D341Med (cell line): ENCODE measurements at regions not wholly inside any gene's neighbourhood (a gene's known extent, or its start where the extent isn't known, plus 50 kb on each side); places are given as distances from the start of the nearest gene placed in this dataset.

Experiments
- DNase-seq: peaks from one replicate; pipeline ENCODE4 v3.0.0; 2012; ENCODE audit warnings: low spot score

DNA sequence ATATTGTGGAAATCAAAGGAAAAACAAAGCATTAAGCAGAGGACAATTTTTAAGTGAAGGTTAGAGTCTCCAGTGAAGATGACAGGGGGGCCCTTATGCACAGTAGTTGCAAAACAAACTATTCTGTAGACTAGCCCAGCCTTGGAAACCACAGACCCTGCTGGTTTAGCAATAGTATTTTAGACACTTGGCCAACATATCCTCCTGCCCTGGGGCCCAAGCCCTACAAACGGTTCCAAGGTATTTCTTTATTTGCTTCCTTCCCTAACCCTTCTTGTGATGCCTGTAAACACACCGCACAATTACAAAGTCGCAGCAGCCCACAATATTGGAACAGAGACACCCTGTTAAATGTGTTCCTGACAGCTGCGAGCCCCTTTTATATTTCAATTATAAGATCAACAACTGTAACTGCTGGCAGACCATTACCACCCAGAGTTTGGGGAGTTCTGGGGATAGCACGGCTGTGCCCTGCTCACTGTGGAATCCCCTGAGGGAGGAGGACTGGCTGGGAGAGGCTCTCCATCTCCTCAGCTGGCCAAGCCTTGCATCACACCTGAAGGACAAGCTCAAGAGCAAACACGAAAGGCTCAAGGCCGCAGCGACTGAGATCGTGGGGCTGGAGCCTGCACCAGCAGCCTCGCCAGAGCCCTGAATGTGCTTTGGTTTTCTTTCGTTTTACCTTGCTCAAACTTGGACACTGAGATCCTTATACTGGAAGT lies 282.2 kb upstream of the ATP5MC3 start:
- no peak for DNase-seq

DNA sequence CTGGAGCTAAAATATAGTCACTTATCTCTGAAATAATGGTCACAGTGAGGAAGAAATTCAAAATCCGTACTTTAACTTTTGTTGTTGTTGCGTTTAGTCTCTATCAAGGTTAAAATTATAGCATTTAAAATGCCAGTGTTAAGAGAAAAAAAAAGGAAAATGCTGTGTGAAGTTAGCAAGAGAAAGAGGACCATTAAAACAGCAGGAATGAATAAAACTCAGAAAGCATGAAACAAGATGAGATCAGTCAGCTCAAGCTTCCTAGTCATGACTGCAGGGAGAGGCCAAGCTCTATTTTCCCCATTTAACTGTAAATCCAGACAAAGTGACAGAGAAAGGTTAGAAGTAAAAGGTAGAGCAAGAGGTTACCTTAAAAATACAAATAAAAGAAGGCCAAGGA lies 281.7 kb upstream of the ATP5MC3 start:
- no peak for DNase-seq

DNA sequence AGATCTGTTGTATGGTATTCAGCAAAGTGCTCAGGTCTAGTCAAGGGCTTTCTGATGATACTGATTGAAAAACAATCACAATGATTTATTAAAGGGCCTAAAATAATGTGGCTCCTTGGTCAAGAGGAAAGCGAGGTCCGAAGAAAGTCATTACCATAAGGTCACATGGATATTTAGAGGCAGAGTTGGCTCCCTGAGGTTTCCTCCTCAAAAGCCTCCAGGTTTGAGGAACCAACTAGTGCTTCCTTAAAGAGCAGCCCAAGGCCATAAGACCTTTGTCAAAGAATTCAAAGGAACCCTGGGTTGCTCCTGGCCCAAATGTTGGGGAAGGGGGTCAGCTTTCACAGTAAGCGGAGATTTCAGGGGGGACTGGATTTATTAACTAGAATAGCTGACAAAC lies 280.7 kb upstream of the ATP5MC3 start:
- DNase-seq, result no peak

DNA sequence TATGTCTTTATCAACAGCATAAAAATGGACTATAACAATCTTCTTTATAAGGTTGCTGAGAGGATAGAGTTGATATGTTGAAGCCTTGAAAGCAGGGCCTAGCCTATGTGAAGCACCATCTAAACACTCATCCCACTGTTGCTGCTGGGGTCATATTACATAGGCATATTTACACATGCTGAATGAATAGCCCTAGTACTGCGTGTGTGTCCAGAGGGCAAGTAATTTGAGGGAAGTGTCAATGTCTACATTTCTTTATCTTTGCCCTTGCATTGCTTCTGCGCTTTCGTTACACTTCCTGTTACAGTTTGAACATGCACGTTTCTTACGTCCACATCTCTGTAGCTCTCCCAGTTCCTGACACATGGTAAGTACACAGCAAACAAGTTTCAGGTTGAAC lies 280.3 kb upstream of the ATP5MC3 start:
- no peak for DNase-seq

DNA sequence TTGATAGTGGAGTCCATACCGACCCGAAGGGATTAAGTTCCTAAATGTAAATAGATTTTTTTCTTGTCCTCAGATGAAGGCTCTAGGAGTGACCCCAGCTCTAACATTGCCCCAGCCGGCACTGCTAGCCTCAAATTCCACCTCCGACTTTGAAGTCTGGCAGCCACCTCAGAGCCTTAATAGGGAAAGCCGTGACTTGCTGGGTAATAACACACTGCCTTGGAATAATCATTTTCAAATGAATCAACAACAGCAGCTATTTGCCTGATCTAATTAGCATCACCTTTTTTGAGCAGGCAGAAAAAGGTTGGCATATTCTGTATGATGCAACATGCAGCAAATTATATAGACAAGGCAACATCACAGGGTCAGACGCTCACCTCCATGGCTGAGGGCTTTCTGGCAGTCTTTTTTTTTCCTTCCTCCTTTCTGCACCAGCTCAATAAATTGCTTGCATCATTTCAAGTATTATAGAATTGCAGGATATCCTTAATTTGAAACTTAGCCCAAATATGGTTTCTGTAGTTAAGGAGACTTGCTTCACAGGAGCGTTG lies 276.5 kb upstream of the ATP5MC3 start:
- no peak for DNase-seq

DNA sequence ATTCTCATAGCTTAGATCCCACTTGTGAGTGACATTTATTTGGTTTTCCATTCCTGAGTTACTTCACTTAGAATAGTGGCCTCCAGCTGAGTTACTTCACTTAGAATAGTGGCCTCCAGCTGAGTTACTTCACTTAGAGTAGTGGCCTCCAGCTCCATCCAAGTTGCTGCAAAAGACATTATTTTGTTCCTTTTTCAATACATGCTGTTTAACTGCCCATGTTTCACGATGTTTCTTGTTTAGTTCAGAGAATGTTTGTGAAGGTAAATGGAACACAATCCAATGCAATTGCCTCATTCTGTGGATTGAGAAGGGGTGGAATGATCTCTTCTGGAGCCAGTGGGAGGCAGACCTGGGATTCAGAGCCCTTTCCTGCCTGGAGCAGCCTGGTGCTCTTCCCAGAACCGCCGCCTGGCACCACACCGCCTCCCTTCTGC lies 273.5 kb upstream of the ATP5MC3 start:
- no peak for DNase-seq

DNA sequence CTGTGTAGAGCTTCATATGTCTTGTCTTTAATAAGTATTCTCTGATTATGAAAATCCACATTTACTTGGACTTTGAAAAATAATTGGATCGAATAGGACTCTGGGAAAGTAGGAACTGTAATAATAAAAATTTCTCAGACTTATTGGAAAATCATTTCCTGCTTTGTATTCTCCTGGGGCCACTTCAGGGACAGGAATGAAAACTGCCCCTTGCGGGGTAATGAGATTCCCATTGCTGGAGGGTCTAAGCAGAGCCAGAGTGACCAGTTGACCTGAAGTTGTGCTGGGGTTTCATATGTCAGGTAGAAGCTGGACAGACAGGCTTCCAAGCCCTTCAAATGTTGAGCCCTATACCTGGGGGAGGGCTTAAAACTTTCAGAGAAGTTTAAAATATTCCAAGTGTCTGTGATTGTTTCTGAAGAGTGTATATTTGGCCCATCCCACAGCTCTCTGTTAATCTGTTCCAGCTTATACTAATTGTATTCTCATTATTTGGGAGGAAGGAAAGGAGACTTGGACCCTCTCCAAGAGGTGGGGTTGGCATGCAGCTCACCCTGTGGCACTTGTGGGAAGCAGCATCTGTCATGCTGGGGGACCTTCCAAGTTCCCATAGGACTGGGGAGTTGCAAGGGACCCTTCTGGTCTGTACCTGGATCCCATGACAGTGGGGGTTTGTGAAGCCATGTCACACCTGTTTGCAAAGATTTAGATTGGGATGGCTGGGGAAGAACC lies 268.7 kb upstream of the ATP5MC3 start:
- no peak for DNase-seq

DNA sequence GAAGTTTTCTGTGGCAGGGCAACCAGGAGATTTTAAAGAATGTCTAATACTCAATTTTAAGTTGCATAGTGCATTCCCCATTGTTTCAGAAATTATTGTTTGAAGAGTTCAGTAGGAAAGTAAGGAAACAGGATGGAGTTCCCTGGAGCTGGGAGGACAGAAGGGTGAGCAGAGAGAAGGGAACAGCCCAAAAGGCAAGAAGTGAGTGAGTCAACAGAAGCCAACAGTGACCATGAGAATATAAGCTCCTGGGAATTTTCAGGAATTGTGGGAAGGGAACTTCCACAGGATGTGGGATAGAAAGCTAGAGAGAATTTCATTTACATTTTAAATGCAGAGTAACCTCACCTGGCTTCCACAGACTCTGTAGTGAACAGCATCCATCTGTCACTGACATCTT lies 268.1 kb upstream of the ATP5MC3 start:
- DNase-seq, result no peak

DNA sequence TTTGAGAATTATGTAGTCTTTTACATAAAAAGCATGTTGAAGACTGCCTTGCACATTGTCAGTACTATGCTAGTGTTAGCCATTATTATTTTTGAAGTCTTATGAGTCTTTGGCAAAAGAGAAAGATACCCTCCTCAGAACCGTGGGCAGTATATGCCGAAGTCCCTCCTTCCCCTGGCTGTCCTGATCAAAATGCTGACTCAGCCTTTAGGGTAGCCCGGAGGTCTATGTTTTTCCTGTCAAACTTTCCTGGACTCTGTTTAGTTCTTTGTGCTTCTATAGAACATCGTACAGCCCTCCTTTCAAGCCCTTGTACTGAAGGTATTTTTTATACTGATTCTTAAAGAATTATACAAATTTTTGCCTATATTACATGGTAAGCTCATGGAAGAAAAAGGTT lies 264.7 kb upstream of the ATP5MC3 start:
- no peak for DNase-seq

DNA sequence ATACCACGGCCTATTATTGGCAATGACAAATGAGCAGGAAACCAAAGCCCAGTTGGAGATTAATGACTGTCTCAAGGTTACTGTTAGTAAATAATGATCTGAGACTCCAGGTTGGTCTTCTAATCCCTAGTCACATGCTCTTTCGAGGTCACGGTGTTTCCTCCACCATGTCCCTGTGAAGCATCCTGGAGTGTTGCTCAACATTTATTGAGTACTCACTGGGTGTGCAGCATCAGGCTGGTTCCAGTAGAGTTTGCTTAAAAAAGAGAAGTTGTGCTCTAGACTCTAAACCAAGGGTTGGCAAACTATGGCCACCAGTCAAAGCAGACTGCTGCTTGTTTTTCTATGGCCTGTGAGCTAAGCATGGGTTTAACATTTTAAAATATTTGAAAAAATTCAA lies 263.8 kb upstream of the ATP5MC3 start:
- DNase-seq, result no peak

DNA sequence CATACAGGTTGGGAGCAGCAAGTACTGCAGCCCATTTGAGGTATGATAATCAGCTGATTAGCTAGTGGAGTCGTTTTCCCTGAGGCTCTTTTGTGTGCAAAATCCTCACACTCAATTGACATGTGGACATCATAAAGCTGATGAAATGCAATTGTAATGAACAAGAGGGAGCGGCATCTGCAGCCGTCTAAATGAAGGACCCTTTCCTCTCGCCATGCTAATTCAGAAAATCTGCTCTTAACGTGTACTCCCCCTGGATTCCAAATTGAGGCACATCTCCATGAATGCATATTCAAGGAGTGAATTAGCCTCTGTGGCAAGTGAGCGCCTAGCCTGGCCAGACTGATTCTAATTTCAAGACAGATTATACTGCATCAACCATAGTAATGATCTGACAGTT lies 260.9 kb upstream of the ATP5MC3 start:
- no peak for DNase-seq

DNA sequence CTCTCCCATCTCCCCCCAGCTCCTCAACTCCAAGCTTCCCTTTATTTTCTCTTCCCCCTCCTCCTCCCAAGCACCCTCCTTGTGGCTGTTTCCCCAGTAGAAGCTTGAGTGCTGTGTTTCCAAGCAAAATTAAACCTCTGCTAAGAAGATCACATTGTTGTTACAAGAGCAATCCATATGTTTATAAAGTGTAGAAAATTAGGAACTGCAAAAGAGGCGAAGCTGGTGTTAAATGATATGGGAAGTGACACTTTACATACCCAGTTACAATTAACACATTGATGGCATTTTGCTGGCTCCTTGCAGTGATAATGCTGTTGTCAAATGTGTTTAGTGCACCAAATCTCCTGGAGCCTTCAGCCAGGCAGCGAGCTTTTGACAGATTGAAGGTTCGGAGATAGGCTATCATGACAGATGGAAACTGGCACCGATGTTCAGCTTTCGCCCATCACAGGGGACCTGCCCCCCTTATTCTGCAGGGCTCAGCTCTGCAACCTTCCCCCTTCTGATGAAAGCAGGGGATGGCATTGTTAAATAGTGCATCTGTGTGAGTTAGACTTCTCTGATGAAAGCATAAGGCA lies 259.8 kb upstream of the ATP5MC3 start:
- DNase-seq, result no peak

DNA sequence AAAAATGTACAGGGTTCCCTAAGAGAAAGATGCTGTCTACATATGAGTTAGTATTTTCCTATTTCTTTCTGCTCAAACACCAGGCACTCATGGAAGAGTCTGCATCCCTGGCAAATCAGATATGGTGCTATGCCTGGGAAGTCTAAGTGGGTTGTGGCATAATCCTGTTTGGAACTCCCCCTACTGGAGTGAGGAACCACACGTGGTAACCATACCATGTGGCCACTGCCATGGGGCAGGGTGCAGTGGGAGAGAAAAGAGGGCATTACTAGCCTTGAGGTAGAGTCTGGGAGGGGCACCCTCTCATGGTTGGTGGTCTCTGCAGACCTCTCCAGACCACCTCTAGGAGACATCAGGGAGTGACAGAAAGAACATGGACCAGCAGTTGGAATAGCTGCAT lies 257.9 kb upstream of the ATP5MC3 start:
- DNase-seq, result no peak

DNA sequence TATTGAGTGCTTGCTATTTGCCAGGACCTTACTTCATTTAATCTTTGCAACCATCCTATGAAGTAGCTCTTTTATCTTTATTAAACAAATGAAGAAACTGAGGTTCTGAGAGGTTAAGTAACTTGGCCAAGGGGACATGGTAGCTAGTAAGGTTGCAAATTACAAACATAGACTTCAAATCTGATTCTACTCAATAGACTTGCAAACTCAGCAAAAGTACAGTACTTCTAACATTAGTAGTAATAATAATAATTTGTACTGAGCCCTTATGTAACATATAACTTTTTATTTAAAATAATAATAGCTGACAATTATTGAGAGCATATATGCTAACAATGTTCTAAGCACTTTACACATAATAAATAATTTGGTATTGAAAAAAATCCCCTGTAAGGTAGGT lies 255.7 kb upstream of the ATP5MC3 start:
- no peak for DNase-seq

DNA sequence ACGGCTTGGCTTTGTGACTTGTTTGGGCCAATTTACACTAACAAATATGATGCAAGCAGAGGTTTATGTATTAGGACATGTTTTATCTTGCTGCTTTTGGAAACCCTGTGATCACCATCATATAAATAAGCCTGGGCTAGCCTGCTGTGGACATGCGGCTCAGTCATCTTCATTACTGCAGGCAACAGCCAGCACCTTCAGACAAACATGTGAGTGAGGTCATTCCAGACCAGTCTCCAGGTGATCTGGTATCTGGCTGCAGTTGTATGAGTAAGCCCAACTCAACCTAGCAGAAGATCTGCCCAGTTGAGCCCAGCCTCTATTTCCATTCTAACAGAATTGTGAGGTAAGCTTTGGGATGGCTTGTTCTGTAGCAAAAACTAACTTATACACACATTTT lies 254.6 kb upstream of the ATP5MC3 start:
- DNase-seq, result no peak

DNA sequence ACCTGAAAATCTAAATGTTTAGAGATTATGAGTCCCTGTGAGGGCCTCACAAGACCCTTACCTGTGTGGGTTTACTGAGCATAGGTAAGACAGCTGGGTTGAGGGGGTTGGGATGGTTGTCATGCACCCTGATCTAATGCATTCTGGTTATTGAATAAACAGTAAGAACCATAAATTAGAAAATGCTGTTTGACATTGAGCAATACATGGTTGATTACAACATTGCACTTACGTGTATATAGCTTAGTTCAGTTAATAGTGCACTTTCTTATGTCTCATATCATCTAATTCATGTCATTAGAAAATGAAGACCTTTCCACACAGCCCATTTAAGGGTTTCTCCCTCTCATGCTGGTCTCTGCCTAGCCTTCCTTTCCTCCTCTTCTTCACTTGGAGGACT lies 253.5 kb upstream of the ATP5MC3 start:
- DNase-seq, result no peak

DNA sequence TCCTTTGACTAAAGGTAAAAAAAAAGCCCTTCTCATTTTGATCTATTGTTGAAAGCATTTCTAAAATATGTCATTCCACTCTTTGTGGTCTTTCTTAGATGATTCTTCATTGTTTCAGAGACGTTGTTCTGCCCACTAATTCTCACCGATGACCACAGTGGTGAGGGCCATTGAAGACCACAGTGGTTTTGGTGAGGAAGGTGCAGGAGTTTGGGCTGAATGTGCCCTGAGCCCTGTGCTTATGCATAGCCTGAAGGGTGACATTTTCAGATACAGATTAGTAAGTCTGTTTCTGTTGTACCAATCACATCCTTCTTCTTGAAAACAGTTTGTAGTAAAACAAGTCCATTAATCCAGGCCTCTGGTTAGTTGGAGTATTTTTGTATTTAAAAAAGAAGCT lies 251.3 kb upstream of the ATP5MC3 start:
- no peak for DNase-seq

DNA sequence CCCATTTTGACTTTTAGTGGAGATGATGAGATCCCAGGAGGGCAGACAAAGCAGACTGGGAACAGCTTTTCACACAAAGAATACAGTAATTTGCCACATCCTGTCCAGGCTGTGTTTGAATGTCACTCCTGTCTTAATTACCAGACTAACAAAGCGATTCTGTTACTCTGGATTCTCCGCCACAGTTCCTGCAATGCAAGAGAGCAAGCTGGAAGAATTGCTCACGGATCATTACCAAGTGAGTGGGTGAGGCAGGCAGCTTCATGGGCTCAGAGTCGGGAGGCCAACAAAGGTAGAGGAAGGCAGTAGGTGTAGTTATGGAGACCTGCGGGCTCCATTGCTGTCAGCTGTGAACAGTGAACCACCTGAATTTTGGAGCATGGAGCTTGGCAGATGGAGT lies 250.5 kb upstream of the ATP5MC3 start:
- DNase-seq, result no peak

DNA sequence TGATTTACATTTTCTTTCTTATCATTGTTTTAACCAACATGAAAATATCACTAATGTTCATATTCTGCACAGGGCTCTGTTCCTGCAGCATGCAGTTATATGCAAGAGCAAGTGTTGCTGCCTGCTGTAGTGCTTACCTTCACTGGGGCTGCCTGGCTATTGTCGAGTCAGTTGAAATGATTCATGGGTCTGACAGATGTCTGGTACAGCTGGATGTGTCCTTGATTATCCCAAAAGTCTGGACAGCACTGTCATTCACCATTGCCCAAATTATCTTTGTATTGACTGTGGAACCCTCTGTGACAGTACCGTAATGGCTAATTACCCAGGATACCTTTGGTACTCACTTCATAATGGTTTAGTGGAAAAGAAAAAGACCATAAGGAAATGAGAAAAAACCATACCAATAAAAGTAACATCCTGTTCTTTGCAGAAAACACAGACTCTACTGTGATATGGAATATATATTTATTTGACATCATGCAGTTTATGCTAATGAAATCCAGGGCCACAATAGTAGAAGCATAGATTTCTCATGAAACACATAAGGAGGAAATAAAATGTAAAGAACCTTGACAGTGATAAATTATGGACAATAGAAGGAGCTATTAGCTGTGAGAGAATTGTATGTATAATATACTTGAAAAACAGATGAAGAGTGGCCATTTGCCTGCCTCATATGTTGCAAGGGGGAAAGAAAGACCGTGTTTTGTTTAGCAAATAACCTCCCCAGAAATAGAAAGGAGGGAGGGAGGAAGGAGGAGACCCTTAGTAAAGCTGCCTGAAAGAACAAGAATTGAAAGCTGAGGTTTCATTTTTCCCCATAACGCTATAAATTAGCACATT lies 249.8 kb upstream of the ATP5MC3 start:
- DNase-seq, result no peak

DNA sequence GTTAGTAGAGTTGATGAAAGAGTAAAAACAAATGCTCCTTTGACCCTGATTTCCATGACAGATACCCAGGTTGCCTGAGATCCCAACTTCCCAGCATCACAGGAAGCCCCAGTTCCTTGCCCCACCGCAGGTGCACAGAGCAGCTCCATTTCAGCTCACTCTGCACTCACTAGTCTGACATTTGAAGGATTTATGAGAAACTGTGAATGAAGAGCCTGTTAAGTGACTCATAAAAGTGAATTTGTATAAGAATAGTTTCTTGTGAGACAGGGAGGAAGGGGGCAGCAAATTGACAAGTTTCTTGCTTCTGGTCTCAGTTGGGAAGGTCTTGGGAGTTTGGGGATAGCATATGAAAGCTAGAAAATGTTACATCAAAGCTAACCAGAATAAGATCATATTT lies 248.7 kb upstream of the ATP5MC3 start:
- no peak for DNase-seq

DNA sequence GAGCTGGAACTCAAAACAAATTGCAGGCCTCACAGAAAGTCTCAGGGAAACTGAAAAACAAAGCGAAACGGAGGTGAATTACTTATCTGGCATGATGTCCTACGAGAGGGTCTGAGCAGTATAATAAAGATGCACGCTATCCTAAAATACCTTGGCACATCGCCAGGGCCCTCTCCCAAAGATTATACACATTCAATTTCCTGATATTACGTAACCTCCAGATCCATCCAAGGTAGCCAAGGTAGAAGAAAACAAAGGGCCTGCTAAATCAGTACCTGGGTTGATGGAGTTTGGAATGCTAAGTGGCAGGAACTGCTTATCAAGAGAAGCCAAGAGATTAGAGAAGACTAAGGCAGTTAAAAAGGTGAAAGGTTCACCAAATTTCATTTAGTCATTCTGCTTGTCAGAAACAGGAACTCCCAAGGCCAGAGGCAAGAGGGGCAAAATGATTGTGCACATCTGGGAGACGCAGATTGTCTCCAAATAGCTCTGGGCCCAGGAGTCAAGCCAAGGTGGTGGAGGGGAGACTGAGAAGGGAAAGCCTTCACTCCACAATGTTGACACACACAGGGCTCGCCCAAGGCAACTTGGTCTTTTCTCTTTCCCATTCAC lies 236.8 kb upstream of the ATP5MC3 start:
- no peak for DNase-seq
